Transverse colon (tissue), 3 donors: ENCODE measurements at regions not wholly inside any gene's neighbourhood (a gene's known extent, or its start where the extent isn't known, plus 50 kb on each side); places are given as distances from the start of the nearest gene placed in this dataset.

ENCODE experiments used
- CTCF ChIP-seq, 5 experiments: fragments of 200-600 bp in 3 of 5; fragments of 450-650 bp in 2 of 5; sonication (generic) in 3 of 5; IDR thresholded peaks; 1 replicate in 2 of 5; 2 replicates in 3 of 5; pipeline ENCODE4 v1.5.1; 2016 to 2017; ENCODE audit warnings: antibody characterized with exemption in 5 of 5, inconsistent platforms in 3 of 5, mild to moderate bottlenecking in 2 of 5, moderate library complexity in 1 of 5
- EP300 ChIP-seq: sonication (generic); formaldehyde crosslinking; IDR thresholded peaks from one replicate; pipeline ENCODE4 v1.6.1; 2017; ENCODE audit warnings: antibody characterized with exemption, low read depth
- POLR2A ChIP-seq: fragments of 450-650 bp; IDR thresholded peaks from one replicate; pipeline ENCODE4 v1.6.1; 2016; ENCODE audit warnings: antibody characterized with exemption, mild to moderate bottlenecking, moderate library complexity

- no peak for TF ChIP-seq CTCF (IDR thresholded peaks at IDR 0.05)
- TF ChIP-seq POLR2A, result no peak
- no peak for TF ChIP-seq EP300
These were observed 827.8 kb upstream of the ZWINT start for GRCh38 chr10:57188846-57189245.
